Ovary (tissue), 7 donors: ENCODE measurements at regions not wholly inside any gene's neighbourhood (a gene's known extent, or its start where the extent isn't known, plus 50 kb on each side); places are given as distances from the start of the nearest gene placed in this dataset.

Experiments used
- DNase-seq, 5 donors: peaks; one replicate each; pipeline ENCODE4 v3.0.0-alpha.2; 2019 to 2020
- H3K27ac ChIP-seq, 2 donors: fragments of 200-600 bp; one replicate each; pipeline versions ENCODE4 v1.5.1 to v1.8.0; 2019 to 2022
- H3K27me3 ChIP-seq: fragments of 200-600 bp; one replicate; pipeline ENCODE4 v1.8.0; 2022
- H3K36me3 ChIP-seq: fragments of 200-600 bp; sonication (generic); one replicate; pipeline ENCODE4 v1.5.1; 2019
- H3K4me1 ChIP-seq: one replicate; pipeline ENCODE4 v1.8.1; 2013; ENCODE audit warnings: mild to moderate bottlenecking, moderate library complexity; ENCODE audit not compliant: insufficient read depth
- H3K4me3 ChIP-seq: fragments of 200-600 bp; sonication (generic); one replicate; pipeline ENCODE4 v1.5.1; 2017
- H3K9me3 ChIP-seq, 2 donors: fragments of 200-600 bp in 1 of 2; sonication (generic) in 1 of 2; one replicate each; pipeline versions ENCODE4 v1.5.1 to v1.8.1; 2013 to 2019; ENCODE audit warnings: mild to moderate bottlenecking in 1 of 2, moderate library complexity in 1 of 2
- EP300 ChIP-seq: sonication (generic); formaldehyde crosslinking; IDR thresholded peaks from one replicate; pipeline ENCODE4 v1.6.1; 2017; ENCODE audit warnings: antibody characterized with exemption
- POLR2A ChIP-seq: fragments of 450-650 bp; IDR thresholded peaks from one replicate; pipeline ENCODE4 v1.6.1; 2017; ENCODE audit warnings: antibody characterized with exemption, mild to moderate bottlenecking, moderate library complexity
- WGBS, 3 donors: extraction: QIAGEN DNeasy Blood & Tissue Kit in 1 of 3; methylation state at CpG; one replicate each; pipeline versions ENCODE4 v1.1.5 to v1.1.7; 2013 to 2017; 5-methylcytosine and 5-hydroxymethylcytosine counted together
- intact Hi-C, 4 donors: fragments of 100-400 bp; cut with DNase I; formaldehyde crosslinking; loops; one replicate each; pipeline versions ENCODE4 v1.11.0 to v1.15.1; 2022 to 2023
- TF ChIP-seq, protein P1 (sequence below), 3 donors: fragments of 450-650 bp in 2 of 3; fragments of 200-600 bp in 1 of 3; IDR thresholded peaks; one replicate each; pipeline versions ENCODE4 v1.5.1 to v1.8.0; 2016 to 2022; ENCODE audit warnings: antibody characterized with exemption in 3 of 3, mild to moderate bottlenecking in 1 of 3
- donor health status: DM: no; HTN: no; CAD: no; lungs with moderate emphysema.
- donor health status: DM: no; HTN: no; CAD: no.
- donor health status: Bipolar disorder and iron deficiency.
- donor health status: DM: no; HTN: no; CAD: no.
- donor health status: DM: yes; HTN: yes; CAD: no.

DNA sequence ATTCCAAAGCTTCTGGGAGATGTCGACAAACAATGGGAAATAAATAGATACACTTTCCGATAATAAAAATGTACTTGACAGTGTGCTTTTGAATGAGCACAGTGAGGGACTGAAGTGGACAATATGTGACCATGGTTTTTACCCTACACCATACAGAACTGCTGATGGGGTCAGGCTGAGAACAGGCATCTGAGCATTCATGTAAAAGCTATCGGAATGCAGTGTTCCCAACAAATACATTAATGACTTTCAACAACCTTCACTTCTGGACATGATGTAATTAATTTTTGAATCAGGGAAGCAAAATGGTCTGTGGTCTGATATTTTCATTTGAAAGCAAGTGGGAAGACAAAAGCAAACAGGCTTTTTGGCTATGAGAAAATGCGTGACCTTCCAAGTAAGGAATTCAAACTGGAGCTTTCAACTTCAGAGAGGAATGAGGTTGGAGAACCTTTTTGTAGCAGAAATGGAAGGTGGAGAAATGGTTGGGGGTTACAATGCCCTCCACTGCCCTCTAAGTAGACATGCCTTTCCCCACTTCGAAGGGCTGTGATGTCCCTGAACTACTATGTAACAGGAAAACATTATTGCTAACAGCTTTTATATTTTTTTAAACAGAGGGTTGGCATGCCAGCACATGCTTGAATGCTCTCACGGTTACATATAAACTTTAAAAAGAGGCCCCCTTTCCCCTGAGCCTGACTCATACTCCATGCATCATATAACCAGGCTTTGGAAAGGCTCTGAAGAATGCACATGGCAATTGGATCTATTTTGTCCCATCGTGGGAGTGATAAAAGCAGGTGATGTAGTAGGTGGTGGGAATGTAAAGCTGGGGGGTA is 203.5 kb upstream of the CITED2 start:
- intact Hi-C loops, result no loop called here
- H3K27ac ChIP-seq, result peak overlapping the region in 1 of 2 donors; percentile 50
- no peaks in the 10 kb centered on the region for H3K36me3 ChIP-seq
- H3K27me3 ChIP-seq, result no peaks in the 10 kb centered on the region
- TF ChIP-seq EP300, result no peak
- TF ChIP-seq, protein P1, sequence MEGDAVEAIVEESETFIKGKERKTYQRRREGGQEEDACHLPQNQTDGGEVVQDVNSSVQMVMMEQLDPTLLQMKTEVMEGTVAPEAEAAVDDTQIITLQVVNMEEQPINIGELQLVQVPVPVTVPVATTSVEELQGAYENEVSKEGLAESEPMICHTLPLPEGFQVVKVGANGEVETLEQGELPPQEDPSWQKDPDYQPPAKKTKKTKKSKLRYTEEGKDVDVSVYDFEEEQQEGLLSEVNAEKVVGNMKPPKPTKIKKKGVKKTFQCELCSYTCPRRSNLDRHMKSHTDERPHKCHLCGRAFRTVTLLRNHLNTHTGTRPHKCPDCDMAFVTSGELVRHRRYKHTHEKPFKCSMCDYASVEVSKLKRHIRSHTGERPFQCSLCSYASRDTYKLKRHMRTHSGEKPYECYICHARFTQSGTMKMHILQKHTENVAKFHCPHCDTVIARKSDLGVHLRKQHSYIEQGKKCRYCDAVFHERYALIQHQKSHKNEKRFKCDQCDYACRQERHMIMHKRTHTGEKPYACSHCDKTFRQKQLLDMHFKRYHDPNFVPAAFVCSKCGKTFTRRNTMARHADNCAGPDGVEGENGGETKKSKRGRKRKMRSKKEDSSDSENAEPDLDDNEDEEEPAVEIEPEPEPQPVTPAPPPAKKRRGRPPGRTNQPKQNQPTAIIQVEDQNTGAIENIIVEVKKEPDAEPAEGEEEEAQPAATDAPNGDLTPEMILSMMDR (IDR thresholded peaks at IDR 0.05), result no peak
- TF ChIP-seq POLR2A, result no peak
- H3K9me3 ChIP-seq, result no peaks in the 10 kb centered on the region
- 11 to 19% (median 18%) methylated on average over 7 of the region's 7 CpGs for WGBS, 3 donors
- no peak for DNase-seq
- H3K4me3 ChIP-seq, result no peak overlapping the region
- H3K4me1 ChIP-seq, result peaks cover 2% of the 10 kb centered on the region

DNA sequence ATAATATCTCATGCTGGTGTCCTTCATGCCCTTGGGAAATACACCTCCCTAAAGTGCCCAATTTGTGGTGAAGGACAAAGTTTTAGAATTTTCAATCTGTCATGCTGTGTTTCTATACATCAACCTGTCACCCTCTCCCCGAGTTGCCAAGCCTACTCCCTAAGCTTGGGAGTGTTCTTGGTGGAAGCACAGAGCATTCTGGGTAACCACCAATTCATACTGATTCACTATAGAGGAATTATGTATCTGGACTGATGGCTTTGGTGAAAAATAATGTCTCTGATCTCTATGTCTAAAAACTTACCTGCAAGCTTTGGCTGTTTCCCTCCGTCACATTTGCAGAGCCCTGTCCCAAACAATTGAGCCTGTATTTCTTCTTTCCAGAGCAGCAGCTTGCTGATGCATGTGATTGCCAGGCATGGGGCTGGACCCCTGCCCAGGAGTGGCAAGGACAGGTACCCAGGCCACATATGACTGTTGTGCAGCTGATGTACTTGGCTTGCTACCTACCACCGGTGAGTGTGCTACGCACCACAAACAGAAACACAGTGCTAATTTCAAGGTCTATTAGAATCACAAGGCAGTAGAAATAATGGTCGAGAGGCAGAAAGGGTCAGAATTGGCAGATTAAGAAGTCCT is 202.8 kb upstream of the CITED2 start:
- peak overlapping the region in 1 of 2 donors; percentile 50 for H3K27ac ChIP-seq
- DNase-seq, result peak in 4 of 5 donors; percentile 32 to 43 (median 36)

DNA sequence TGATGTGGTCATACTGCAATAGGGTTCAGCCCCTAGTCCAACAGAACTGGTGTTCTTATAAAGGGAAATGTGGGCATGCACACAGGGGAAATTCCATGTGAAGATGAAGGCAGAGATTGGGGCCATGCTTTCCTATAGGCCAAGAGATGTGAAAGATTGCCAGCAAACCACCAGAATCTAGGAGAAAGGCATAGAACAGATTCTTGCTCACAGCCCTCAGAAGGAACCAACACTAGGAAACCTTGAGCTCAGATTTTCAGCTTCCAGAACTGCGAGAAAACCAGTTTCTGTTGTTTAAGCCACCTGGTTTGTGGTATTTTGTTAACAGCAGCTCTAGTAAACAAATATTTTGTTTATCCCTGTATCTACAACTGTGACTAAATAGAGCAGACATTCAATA is 197.6 kb upstream of the CITED2 start:
- Histone ChIP-seq H3K36me3 (no peaks in the 10 kb centered on the region), H3K27me3 (no peaks in the 10 kb centered on the region), H3K9me3 (no peaks in the 10 kb centered on the region), H3K4me1 (no peaks in the 10 kb centered on the region), H3K27ac (no peak overlapping the region), H3K4me3 (no peak overlapping the region)
- TF ChIP-seq POLR2A (no peak), EP300 (no peak)
- TF ChIP-seq, protein P1 (IDR thresholded peaks at IDR 0.05), result no peak
- WGBS, 3 donors, result 92 to 100% (median 97%) methylated on average over 1 of the region's 1 CpG
- intact Hi-C loops, result no loop called here
- no peak for DNase-seq

More for the DNA sequence above, 202.8 kb upstream of the CITED2 start:
- Histone ChIP-seq H3K9me3 (no peaks in the 10 kb centered on the region), H3K4me1 (peaks cover 2% of the 10 kb centered on the region), H3K4me3 (no peak overlapping the region), H3K36me3 (no peaks in the 10 kb centered on the region), H3K27me3 (no peaks in the 10 kb centered on the region)
- 54 to 71% (median 58%) methylated on average over 5 of the region's 5 CpGs for WGBS, 3 donors
- intact Hi-C loops, result no loop called here
- TF ChIP-seq, protein P1 (IDR thresholded peaks at IDR 0.05), result no peak
- TF ChIP-seq EP300 (no peak), POLR2A (no peak)

GRCh38 chr6:139570166-139570565 is 195.7 kb upstream of the CITED2 start:
- Histone ChIP-seq H3K4me1 (no peaks in the 10 kb centered on the region), H3K4me3 (no peak overlapping the region), H3K9me3 (no peaks in the 10 kb centered on the region), H3K27me3 (no peaks in the 10 kb centered on the region), H3K27ac (no peak overlapping the region), H3K36me3 (no peaks in the 10 kb centered on the region)
- DNase-seq, result no peak
- intact Hi-C loops, result no loop called here
- TF ChIP-seq EP300 (no peak), POLR2A (no peak)
- TF ChIP-seq, protein P1 (IDR thresholded peaks at IDR 0.05), result no peak
- WGBS, 3 donors, result 83 to 88% (median 88%) methylated on average over 3 of the region's 3 CpGs
